ENCODE measurements at regions not wholly inside any gene's neighbourhood (a gene's known extent, or its start where the extent isn't known, plus 50 kb on each side); places are given as distances from the start of the nearest gene placed in this dataset.

DNA sequence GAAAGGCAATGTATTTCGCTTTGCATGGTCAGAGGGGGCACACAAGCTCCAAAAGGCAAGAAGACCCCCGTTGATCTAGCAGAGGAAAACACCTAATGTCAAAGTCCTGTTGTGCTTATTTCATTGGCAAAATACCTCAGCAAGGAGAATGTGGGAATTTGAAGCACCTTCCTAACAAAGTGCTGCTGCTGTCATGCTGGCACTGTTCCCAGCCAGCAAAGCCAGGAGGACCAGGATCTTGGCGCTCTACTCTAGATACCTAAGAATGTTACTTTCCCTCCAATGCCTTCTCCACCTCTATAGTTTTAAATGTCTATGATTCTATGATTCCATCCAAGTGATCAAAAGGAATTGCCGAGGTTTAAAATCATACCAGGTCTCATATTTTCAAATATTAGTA lies 867.9 kb upstream of the POU3F3 start:
- H3K79me2 ChIP-seq (ENCODE audit: insufficient read depth, low read length): no peaks in the 10 kb centered on the region
- H3K9me3 ChIP-seq (ENCODE audit: insufficient read depth, low read length, severe bottlenecking): no peaks in the 10 kb centered on the region
- no peaks in the 10 kb centered on the region for H3K27me3 ChIP-seq (ENCODE audit: insufficient read depth, low read length, poor library complexity)
- H3K27ac ChIP-seq (ENCODE audit: low read length): no peak overlapping the region
- ATAC-seq (ENCODE audit: insufficient read depth, low read depth): no peak
- DNase-seq: no peak
- TF ChIP-seq, protein P1, sequence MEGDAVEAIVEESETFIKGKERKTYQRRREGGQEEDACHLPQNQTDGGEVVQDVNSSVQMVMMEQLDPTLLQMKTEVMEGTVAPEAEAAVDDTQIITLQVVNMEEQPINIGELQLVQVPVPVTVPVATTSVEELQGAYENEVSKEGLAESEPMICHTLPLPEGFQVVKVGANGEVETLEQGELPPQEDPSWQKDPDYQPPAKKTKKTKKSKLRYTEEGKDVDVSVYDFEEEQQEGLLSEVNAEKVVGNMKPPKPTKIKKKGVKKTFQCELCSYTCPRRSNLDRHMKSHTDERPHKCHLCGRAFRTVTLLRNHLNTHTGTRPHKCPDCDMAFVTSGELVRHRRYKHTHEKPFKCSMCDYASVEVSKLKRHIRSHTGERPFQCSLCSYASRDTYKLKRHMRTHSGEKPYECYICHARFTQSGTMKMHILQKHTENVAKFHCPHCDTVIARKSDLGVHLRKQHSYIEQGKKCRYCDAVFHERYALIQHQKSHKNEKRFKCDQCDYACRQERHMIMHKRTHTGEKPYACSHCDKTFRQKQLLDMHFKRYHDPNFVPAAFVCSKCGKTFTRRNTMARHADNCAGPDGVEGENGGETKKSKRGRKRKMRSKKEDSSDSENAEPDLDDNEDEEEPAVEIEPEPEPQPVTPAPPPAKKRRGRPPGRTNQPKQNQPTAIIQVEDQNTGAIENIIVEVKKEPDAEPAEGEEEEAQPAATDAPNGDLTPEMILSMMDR (IDR thresholded peaks at IDR 0.05; ENCODE audit: borderline replicate concordance, extremely low read depth, low read length, poor library complexity, severe bottlenecking): no peak
- TF ChIP-seq EZH2 (IDR thresholded peaks at IDR 0.05; ENCODE audit: borderline replicate concordance, low read depth, low read length, severe bottlenecking): no peak
- no peaks in the 10 kb centered on the region for H3K4me1 ChIP-seq (ENCODE audit: insufficient read depth, low read length)
- H2AFZ ChIP-seq (ENCODE audit: low read depth, low read length): no peak overlapping the region
- H4K20me1 ChIP-seq (ENCODE audit: insufficient read depth, low read length): no peaks in the 10 kb centered on the region
- no peak overlapping the region for H3K4me2 ChIP-seq (ENCODE audit: insufficient read depth, low read length)
- no peak overlapping the region for H3K9ac ChIP-seq (ENCODE audit: low read depth, low read length)
- H3K36me3 ChIP-seq (ENCODE audit: insufficient read depth, low read length): no peaks in the 10 kb centered on the region
- H3K4me3 ChIP-seq (ENCODE audit: low read depth in 1 of 2, low read length in 2 of 2): no peak overlapping the region

DNA sequence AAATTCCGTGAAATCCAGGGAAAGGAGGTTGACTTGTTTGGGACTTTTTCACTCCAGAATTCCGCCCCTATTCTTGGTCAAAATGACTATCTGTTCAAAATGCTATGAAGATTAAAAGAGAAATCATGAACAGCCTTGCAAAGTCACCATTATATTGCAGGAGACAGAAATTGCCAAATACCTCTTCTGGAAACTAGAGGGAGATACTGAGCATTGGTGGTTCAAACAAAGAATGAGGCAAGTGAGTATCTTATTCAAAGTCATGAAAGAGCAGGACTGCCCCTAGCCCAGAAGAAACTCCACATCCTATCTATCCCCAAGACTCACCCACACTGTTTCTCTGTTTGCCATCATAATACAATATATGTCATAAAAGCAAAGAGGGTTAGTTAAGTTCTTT lies 862.3 kb upstream of the POU3F3 start:
- H3K27ac ChIP-seq (ENCODE audit: low read length): no peak overlapping the region
- no peak for DNase-seq
- H3K27me3 ChIP-seq (ENCODE audit: insufficient read depth, low read length, poor library complexity): no peaks in the 10 kb centered on the region
- no peaks in the 10 kb centered on the region for H3K9me3 ChIP-seq (ENCODE audit: insufficient read depth, low read length, severe bottlenecking)
- no peak for ATAC-seq (ENCODE audit: insufficient read depth, low read depth)
- no peaks in the 10 kb centered on the region for H3K36me3 ChIP-seq (ENCODE audit: insufficient read depth, low read length)
- no peaks in the 10 kb centered on the region for H3K79me2 ChIP-seq (ENCODE audit: insufficient read depth, low read length)
- no peak for TF ChIP-seq EZH2 (IDR thresholded peaks at IDR 0.05; ENCODE audit: borderline replicate concordance, low read depth, low read length, severe bottlenecking)
- TF ChIP-seq, protein P1 (IDR thresholded peaks at IDR 0.05; ENCODE audit: borderline replicate concordance, extremely low read depth, low read length, poor library complexity, severe bottlenecking): peak; percentile 37
- H4K20me1 ChIP-seq (ENCODE audit: insufficient read depth, low read length): no peaks in the 10 kb centered on the region
- no peak overlapping the region for H3K9ac ChIP-seq (ENCODE audit: low read depth, low read length)
- no peak overlapping the region for H3K4me3 ChIP-seq (ENCODE audit: low read depth in 1 of 2, low read length in 2 of 2)
- no peaks in the 10 kb centered on the region for H3K4me1 ChIP-seq (ENCODE audit: insufficient read depth, low read length)
- H2AFZ ChIP-seq (ENCODE audit: low read depth, low read length): no peak overlapping the region
- no peak overlapping the region for H3K4me2 ChIP-seq (ENCODE audit: insufficient read depth, low read length)

DNA sequence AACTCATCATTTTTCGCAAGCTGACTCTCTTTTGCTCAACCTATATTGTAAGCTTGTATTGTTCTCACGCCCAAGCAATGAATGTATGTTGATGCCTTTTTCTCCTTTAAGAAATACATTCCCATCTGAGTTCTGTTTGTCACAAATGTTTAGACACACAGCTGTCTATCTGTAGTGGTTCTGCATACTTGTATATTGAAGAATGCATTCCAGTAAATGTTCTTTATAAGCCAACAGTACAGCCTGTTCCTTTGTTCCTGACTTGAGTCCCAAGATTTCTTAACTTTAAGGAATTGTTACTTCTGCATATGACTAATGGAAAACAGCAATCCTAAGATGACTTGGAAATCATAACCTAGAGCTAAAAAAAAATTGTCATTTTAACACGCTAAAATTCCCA lies 849.1 kb upstream of the POU3F3 start:
- no peaks in the 10 kb centered on the region for H3K36me3 ChIP-seq (ENCODE audit: insufficient read depth, low read length)
- H3K9ac ChIP-seq (ENCODE audit: low read depth, low read length): no peak overlapping the region
- ATAC-seq (ENCODE audit: insufficient read depth, low read depth) (no peak), DNase-seq (no peak)
- no peak overlapping the region for H3K27ac ChIP-seq (ENCODE audit: low read length)
- no peaks in the 10 kb centered on the region for H3K4me1 ChIP-seq (ENCODE audit: insufficient read depth, low read length)
- H3K9me3 ChIP-seq (ENCODE audit: insufficient read depth, low read length, severe bottlenecking): no peaks in the 10 kb centered on the region
- H4K20me1 ChIP-seq (ENCODE audit: insufficient read depth, low read length): no peaks in the 10 kb centered on the region
- H3K27me3 ChIP-seq (ENCODE audit: insufficient read depth, low read length, poor library complexity): no peaks in the 10 kb centered on the region
- H3K4me3 ChIP-seq (ENCODE audit: low read depth in 1 of 2, low read length in 2 of 2): no peak overlapping the region
- no peak overlapping the region for H2AFZ ChIP-seq (ENCODE audit: low read depth, low read length)
- H3K79me2 ChIP-seq (ENCODE audit: insufficient read depth, low read length): no peaks in the 10 kb centered on the region
- H3K4me2 ChIP-seq (ENCODE audit: insufficient read depth, low read length): no peak overlapping the region
- TF ChIP-seq, protein P1 (IDR thresholded peaks at IDR 0.05; ENCODE audit: borderline replicate concordance, extremely low read depth, low read length, poor library complexity, severe bottlenecking): no peak
- TF ChIP-seq EZH2 (IDR thresholded peaks at IDR 0.05; ENCODE audit: borderline replicate concordance, low read depth, low read length, severe bottlenecking): no peak

DNA sequence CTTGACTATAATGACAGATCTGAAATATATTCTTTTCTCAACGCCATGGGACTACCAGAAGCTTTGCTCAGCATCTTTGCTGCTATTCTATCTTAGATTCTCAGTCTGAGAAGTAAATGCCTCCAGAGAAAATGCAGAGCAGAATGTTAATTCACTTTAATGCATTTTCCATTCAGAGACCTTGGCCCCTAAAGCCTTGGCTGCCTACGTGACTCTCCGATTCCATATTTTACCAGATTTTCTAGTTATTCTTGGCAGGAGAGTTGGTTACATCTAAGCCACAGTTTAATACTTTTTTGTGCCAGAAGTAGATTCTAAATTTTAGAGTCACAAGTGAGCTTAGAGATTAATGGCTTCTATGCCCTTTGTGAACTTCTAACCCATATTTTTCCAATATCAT lies 837.1 kb upstream of the POU3F3 start:
- Histone ChIP-seq H3K79me2 (ENCODE audit: insufficient read depth, low read length) (no peaks in the 10 kb centered on the region), H3K4me2 (ENCODE audit: insufficient read depth, low read length) (no peak overlapping the region), H3K4me3 (ENCODE audit: low read depth in 1 of 2, low read length in 2 of 2) (no peak overlapping the region), H3K9ac (ENCODE audit: low read depth, low read length) (no peak overlapping the region), H3K4me1 (ENCODE audit: insufficient read depth, low read length) (no peaks in the 10 kb centered on the region), H4K20me1 (ENCODE audit: insufficient read depth, low read length) (no peaks in the 10 kb centered on the region), H2AFZ (ENCODE audit: low read depth, low read length) (no peak overlapping the region), H3K27me3 (ENCODE audit: insufficient read depth, low read length, poor library complexity) (no peaks in the 10 kb centered on the region), H3K36me3 (ENCODE audit: insufficient read depth, low read length) (no peaks in the 10 kb centered on the region), H3K27ac (ENCODE audit: low read length) (no peak overlapping the region), H3K9me3 (ENCODE audit: insufficient read depth, low read length, severe bottlenecking) (no peaks in the 10 kb centered on the region)
- no peak for ATAC-seq (ENCODE audit: insufficient read depth, low read depth)
- DNase-seq: no peak
- TF ChIP-seq, protein P1 (IDR thresholded peaks at IDR 0.05; ENCODE audit: borderline replicate concordance, extremely low read depth, low read length, poor library complexity, severe bottlenecking): no peak
- TF ChIP-seq EZH2 (IDR thresholded peaks at IDR 0.05; ENCODE audit: borderline replicate concordance, low read depth, low read length, severe bottlenecking): no peak
